Gastroesophageal sphincter (tissue), 4 donors: ENCODE measurements at regions not wholly inside any gene's neighbourhood (a gene's known extent, or its start where the extent isn't known, plus 50 kb on each side); places are given as distances from the start of the nearest gene placed in this dataset.
A peak's percentile ranks its signal among the peaks of the same experiment; 100 is the strongest.

Experiments used
- ATAC-seq: fragments of 150-250 bp; one replicate; pipeline ENCODE4 v1.9.1; 2016; ENCODE audit warnings: mild to moderate bottlenecking, moderate library complexity
- H3K27ac ChIP-seq, 4 donors: fragments of 200-600 bp; sonication (generic) in 3 of 4; 1 replicate in 3 of 4; 2 replicates in 1 of 4; pipeline ENCODE4 v1.5.1; 2016 to 2019
- H3K27me3 ChIP-seq: fragments of 200-600 bp; sonication (generic); one replicate; pipeline ENCODE4 v1.5.1; 2019
- H3K36me3 ChIP-seq, 2 donors: fragments of 200-600 bp; sonication (generic); one replicate each; pipeline ENCODE4 v1.5.1; 2019; ENCODE audit warnings: control low read depth in 1 of 2
- H3K4me1 ChIP-seq, 3 donors: fragments of 200-600 bp; sonication (generic); 1 replicate in 2 of 3; 2 replicates in 1 of 3; pipeline ENCODE4 v1.5.1; 2016 to 2019; ENCODE audit warnings: control low read depth in 2 of 3
- H3K4me3 ChIP-seq, 2 donors: fragments of 200-600 bp; sonication (generic); one replicate each; pipeline ENCODE4 v1.5.1; 2019; ENCODE audit warnings: mild to moderate bottlenecking in 1 of 2, moderate library complexity in 1 of 2
- H3K9me3 ChIP-seq, 3 donors: fragments of 200-600 bp; sonication (generic); one replicate each; pipeline ENCODE4 v1.5.1; 2017 to 2019; ENCODE audit warnings: control low read depth in 2 of 3
- EP300 ChIP-seq: sonication (generic); formaldehyde crosslinking; IDR thresholded peaks from one replicate; pipeline ENCODE4 v1.6.1; 2017; ENCODE audit warnings: antibody characterized with exemption, mild to moderate bottlenecking
- POLR2A ChIP-seq, 2 donors: fragments of 450-650 bp; IDR thresholded peaks; one replicate each; pipeline ENCODE4 v1.6.1; 2017; ENCODE audit warnings: antibody characterized with exemption in 2 of 2, mild to moderate bottlenecking in 2 of 2, moderate library complexity in 1 of 2
- POLR2AphosphoS5 ChIP-seq: sonication (generic); formaldehyde crosslinking; IDR thresholded peaks from one replicate; pipeline ENCODE4 v1.6.1; 2017; ENCODE audit warnings: antibody characterized with exemption
- WGBS, 2 donors: methylation state at CpG; one replicate each; pipeline ENCODE4 v1.1.5; 2018; ENCODE audit warnings: low coverage in 1 of 2; 5-methylcytosine and 5-hydroxymethylcytosine counted together

DNA sequence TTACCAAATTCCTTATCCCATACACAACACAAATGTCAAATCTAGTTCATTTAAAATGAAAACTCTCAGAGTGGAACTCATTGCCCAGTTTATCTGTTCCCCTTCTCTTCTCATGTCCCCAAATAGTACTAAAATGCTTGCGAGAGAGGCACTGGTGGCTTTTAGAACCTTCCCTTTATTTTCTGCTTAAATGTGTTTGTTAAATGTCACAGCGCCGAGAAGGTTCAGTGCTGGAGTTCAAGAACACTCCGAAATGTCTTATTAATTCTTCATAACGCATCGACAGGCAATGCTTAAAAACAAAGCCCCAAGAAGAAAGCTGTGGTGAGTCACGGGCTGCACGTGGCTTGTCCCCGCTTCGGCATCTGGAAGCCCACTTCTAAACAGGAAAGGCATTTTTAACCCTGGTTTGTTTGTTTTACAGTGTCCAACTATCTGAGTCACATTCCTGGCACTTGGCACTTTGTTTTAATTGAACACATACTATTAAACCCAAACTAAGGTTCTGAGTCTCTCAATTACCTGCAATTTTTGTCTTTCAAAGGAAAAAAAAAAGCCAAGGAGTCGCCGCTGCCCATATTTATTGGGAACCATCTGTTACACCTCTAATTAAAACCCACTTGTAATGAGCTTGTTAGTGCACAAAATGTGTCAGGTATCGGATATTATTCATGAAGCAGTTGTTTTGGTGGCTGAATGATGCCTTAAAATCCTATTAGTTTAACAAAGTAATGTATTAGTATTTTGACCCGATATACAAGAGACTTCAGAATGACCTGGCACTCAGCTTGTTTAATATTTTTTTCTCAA is 49.9 kb upstream of the MGMT start:
- Histone ChIP-seq H3K36me3 (no peaks in the 10 kb centered on the region), H3K27ac (peak overlapping the region in 1 of 4 donors; percentile 42), H3K9me3 (no peaks in the 10 kb centered on the region), H3K4me3 (no peak overlapping the region), H3K4me1 (no peaks in the 10 kb centered on the region), H3K27me3 (peaks cover 17% of the 10 kb centered on the region)
- TF ChIP-seq POLR2AphosphoS5 (no peak), POLR2A (IDR thresholded peaks at IDR 0.05) (no peak), EP300 (no peak)
- ATAC-seq: no peak
- WGBS, 2 donors: 50 to 55% methylated on average over 14 of the region's 14 CpGs
